ENCODE measurements at regions not wholly inside any gene's neighbourhood (a gene's known extent, or its start where the extent isn't known, plus 50 kb on each side); places are given as distances from the start of the nearest gene placed in this dataset.

GRCh38 chr15:98523912-98524662 lies 124.3 kb upstream of the IGF1R start:
- TF ChIP-seq, protein P1, sequence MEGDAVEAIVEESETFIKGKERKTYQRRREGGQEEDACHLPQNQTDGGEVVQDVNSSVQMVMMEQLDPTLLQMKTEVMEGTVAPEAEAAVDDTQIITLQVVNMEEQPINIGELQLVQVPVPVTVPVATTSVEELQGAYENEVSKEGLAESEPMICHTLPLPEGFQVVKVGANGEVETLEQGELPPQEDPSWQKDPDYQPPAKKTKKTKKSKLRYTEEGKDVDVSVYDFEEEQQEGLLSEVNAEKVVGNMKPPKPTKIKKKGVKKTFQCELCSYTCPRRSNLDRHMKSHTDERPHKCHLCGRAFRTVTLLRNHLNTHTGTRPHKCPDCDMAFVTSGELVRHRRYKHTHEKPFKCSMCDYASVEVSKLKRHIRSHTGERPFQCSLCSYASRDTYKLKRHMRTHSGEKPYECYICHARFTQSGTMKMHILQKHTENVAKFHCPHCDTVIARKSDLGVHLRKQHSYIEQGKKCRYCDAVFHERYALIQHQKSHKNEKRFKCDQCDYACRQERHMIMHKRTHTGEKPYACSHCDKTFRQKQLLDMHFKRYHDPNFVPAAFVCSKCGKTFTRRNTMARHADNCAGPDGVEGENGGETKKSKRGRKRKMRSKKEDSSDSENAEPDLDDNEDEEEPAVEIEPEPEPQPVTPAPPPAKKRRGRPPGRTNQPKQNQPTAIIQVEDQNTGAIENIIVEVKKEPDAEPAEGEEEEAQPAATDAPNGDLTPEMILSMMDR (conservative IDR thresholded peaks at IDR 0.05) = no peak
- TF ChIP-seq EZH2 (IDR thresholded peaks at IDR 0.05; ENCODE audit: low read depth) = no peak
